Activated naive CD4-positive, alpha-beta T cell (primary cell): ENCODE measurements at regions not wholly inside any gene's neighbourhood (a gene's known extent, or its start where the extent isn't known, plus 50 kb on each side); places are given as distances from the start of the nearest gene placed in this dataset.

Experiments
- DNase-seq, 4 experiments: peaks; one replicate each; lab custom pipeline; 2025; lab: John Stamatoyannopoulos, UW

DNA sequence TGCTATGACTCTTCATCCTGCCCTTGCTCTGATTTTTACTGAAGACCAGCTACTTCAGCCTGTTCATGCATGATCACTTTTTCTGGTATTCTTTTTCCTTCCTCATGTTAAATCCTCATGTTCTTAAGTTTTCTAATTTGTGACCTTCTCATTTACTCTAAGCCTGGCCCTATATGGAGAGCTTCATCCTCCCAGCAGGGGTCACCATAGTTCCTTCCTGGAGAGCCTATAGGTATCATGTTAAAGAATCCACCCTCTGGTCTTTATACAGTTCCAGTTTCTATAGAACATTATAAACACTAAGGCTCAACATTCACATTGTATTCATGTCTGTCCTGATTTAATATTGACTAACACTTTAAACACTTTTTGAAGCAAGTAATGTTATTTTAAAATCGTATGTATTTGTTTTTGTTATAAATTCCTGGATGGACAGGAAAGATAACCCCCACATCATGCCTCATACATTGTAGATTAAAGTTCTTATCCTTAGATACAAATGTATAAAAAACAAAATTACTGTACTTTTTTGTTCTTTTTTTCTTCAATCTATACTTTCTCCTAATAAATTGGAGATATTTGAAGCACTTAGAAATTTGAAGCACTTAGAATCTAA lies 53.8 kb upstream of the OTUD4 start:
- peak in 2 of 4 experiments; percentile 1 to 3 for DNase-seq

DNA sequence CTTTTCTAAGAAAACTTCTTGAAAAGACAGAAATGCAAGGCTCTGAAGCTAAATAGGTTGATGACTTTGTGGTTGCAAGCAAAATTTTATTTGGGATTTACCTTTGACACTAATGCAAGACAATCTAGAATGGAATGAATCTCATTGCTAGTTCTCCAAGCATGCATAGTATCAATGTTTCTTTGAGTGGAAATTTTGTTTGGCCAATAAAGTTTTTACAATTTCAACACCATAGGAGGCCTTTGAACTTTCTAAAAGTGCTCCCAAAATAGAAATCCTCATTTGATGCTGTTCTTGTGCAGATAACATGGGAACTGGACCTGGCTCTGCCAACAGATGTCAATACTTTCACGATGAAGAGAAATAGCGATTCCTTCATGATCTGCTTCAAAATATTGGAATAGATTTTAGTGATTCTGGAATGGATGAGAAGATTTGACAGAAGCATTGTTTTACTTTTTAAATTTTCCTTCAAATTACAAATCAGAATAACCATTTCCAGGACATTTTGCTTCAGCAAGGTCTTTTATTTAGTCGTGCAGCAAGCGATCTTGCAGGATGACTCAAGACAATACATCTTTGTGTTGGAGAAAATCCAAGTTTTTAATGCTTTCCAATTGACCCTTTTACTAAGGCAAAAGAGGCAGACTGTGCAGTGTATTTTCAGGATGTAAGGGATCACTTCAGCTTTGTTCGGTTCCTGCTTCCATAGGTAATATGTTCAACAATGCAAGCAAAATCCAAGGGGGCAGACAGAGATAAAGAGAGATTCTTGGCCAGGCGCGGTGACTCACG lies 51.7 kb upstream of the OTUD4 start:
- DNase-seq = no peak

DNA sequence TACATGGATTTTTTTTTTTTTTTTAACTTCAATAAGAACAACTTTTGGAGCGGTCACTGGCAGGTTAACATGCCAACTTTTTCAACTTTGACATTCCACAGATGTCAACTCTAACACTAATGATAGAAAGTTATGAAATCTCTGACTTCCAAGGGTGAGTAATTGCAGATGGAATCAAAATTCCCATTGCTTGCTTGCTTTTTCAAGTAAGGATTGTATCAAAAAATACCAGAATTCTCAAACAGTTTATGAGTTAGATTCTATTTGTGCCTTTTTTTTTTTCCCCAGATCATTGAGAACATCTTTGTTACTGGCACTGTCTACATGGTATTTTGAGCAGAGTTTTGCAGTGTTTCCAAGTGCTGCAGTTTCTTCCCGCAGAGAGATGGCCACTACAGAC lies 50.3 kb upstream of the OTUD4 start:
- no peak for DNase-seq
